ENCODE measurements at regions not wholly inside any gene's neighbourhood (a gene's known extent, or its start where the extent isn't known, plus 50 kb on each side); places are given as distances from the start of the nearest gene placed in this dataset.

DNA sequence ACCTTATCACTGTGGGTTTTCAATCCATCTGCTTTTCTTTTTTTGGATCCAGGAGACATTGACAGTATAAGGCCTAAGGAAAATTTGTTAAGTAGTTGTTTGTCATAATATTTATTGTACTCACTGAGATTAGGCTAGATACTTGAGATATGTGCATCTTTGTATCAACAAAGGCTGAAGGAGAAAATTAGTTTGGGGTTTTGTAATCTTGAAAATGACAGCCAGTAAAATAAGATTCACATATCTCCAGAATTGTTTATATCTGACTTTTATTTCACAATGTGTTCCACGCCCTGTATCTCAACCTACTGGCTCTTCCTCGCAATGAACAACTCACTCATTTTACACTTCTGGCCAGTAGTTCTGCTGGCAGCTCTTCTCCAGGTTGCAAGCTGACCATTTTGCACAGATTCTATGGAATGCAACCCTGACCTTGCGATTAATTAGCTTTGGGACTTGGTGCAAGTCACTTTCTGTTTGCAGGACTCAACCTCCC, 132.7 kb downstream of the GATA3 start:
- no peak overlapping the region for H3K27ac ChIP-seq
- no peaks in the 10 kb centered on the region for H3K36me3 ChIP-seq
- H3K9me3 ChIP-seq: no peaks in the 10 kb centered on the region
- no peaks in the 10 kb centered on the region for H3K4me1 ChIP-seq (ENCODE audit: insufficient read depth)
- H3K4me3 ChIP-seq: no peak overlapping the region
- WGBS, 3 donors: 61 to 83% (median 72%) methylated on average over 3 of the region's 3 CpGs
- no peak for DNase-seq
- intact Hi-C loops (cut with DNase I): no loop called here
- TF ChIP-seq EP300 (IDR thresholded peaks at IDR 0.05) (no peak), POLR2A (IDR thresholded peaks at IDR 0.05) (no peak)
- TF ChIP-seq, protein P1, sequence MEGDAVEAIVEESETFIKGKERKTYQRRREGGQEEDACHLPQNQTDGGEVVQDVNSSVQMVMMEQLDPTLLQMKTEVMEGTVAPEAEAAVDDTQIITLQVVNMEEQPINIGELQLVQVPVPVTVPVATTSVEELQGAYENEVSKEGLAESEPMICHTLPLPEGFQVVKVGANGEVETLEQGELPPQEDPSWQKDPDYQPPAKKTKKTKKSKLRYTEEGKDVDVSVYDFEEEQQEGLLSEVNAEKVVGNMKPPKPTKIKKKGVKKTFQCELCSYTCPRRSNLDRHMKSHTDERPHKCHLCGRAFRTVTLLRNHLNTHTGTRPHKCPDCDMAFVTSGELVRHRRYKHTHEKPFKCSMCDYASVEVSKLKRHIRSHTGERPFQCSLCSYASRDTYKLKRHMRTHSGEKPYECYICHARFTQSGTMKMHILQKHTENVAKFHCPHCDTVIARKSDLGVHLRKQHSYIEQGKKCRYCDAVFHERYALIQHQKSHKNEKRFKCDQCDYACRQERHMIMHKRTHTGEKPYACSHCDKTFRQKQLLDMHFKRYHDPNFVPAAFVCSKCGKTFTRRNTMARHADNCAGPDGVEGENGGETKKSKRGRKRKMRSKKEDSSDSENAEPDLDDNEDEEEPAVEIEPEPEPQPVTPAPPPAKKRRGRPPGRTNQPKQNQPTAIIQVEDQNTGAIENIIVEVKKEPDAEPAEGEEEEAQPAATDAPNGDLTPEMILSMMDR (IDR thresholded peaks at IDR 0.05): no peak
- H3K27me3 ChIP-seq: no peaks in the 10 kb centered on the region

DNA sequence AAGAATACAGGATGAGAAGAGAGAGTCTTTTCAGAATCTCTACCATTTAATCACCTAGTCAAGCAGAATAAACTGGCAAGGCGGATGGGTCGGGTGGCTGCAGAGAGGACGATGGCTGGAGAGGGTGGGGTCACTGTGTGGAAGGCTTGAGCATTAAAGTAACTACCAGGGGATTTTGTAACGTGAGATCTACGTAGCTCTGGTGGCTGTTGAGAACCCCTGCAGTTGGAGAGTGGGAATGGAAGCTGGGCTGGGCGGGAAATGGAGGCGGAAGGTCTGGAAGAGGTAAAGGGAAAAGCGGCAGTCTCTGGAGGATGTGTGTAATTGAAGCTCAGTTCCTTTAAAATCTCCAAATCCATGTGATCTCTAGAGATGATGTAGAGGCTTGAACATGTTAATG, 135.0 kb downstream of the GATA3 start:
- 68 to 83% (median 71%) methylated on average over 7 to 8 of the region's 8 CpGs for WGBS, 3 donors
- TF ChIP-seq, protein P1 (IDR thresholded peaks at IDR 0.05): no peak
- no peak for TF ChIP-seq POLR2A (IDR thresholded peaks at IDR 0.05)
- no peak for TF ChIP-seq EP300 (IDR thresholded peaks at IDR 0.05)

DNA sequence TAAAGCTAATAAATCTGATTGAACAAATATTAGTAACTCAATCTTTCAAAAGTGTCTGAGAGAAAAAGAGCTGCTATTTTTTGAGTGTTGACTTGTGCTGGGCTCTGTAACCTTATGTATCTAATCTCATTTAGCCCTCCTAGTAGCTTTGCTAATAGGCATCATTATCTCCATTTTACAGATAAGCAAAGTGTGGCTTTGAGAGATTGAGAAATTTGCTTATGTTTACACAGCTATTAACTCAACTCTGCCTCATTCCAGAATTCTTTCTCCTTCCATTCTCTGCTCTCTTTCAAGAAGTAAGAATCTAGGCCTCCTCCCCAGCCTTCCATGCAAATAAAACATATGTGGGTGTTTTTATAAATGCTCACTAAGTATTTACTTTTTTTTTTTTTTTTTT, 137.8 kb downstream of the GATA3 start:
- Histone ChIP-seq H3K4me3 (no peak overlapping the region), H3K27me3 (no peaks in the 10 kb centered on the region), H3K27ac (no peak overlapping the region), H3K4me1 (ENCODE audit: insufficient read depth) (no peaks in the 10 kb centered on the region), H3K9me3 (no peaks in the 10 kb centered on the region), H3K36me3 (no peaks in the 10 kb centered on the region)
- intact Hi-C loops (cut with DNase I): no loop called here
- TF ChIP-seq POLR2A (IDR thresholded peaks at IDR 0.05): no peak
- TF ChIP-seq EP300 (IDR thresholded peaks at IDR 0.05): no peak
- TF ChIP-seq, protein P1 (IDR thresholded peaks at IDR 0.05): no peak
- no peak for DNase-seq

More for the DNA sequence above, 135.0 kb downstream of the GATA3 start:
- no peaks in the 10 kb centered on the region for H3K4me1 ChIP-seq (ENCODE audit: insufficient read depth)
- H3K36me3 ChIP-seq: no peaks in the 10 kb centered on the region
- no peaks in the 10 kb centered on the region for H3K9me3 ChIP-seq
- H3K4me3 ChIP-seq: no peak overlapping the region
- intact Hi-C loops (cut with DNase I): no loop called here
- H3K27me3 ChIP-seq: no peaks in the 10 kb centered on the region
- no peak overlapping the region for H3K27ac ChIP-seq
- no peak for DNase-seq

GRCh38 chr10:8193546-8193945, 139.1 kb downstream of the GATA3 start:
- no peaks in the 10 kb centered on the region for H3K9me3 ChIP-seq
- no peak overlapping the region for H3K27ac ChIP-seq
- H3K36me3 ChIP-seq: no peaks in the 10 kb centered on the region
- intact Hi-C loops (cut with DNase I): no loop called here
- TF ChIP-seq, protein P1 (IDR thresholded peaks at IDR 0.05): no peak
- TF ChIP-seq POLR2A (IDR thresholded peaks at IDR 0.05) (no peak), EP300 (IDR thresholded peaks at IDR 0.05) (no peak)
- no peaks in the 10 kb centered on the region for H3K4me1 ChIP-seq (ENCODE audit: insufficient read depth)
- no peaks in the 10 kb centered on the region for H3K27me3 ChIP-seq
- H3K4me3 ChIP-seq: no peak overlapping the region
- WGBS, 3 donors: 68 to 82% (median 76%) methylated on average over 4 of the region's 4 CpGs
- no peak for DNase-seq
